Breast epithelium (tissue), 4 donors: ENCODE measurements at regions not wholly inside any gene's neighbourhood (a gene's known extent, or its start where the extent isn't known, plus 50 kb on each side); places are given as distances from the start of the nearest gene placed in this dataset.
A peak's percentile ranks its signal among the peaks of the same experiment; 100 is the strongest.
"Not testable (repeated sequence)": the region's sequence is repeated elsewhere in the genome, so short reads cannot be mapped to it uniquely, and the experiment has no call there.

Experiments
- DNase-seq, 2 donors: peaks; one replicate each; pipeline ENCODE4 v3.0.0-alpha.2; 2019; ENCODE audit warnings: low spot score in 2 of 2
- H3K27ac ChIP-seq, 2 donors: fragments of 200-600 bp; sonication (generic) in 1 of 2; one replicate each; pipeline ENCODE4 v1.5.1; 2016 to 2019; ENCODE audit warnings: mild to moderate bottlenecking in 1 of 2
- H3K27me3 ChIP-seq, 2 donors: fragments of 200-600 bp; sonication (generic) in 1 of 2; one replicate each; pipeline versions ENCODE4 v1.5.1 to v1.6.0; 2017 to 2019; ENCODE audit warnings: control low read depth in 1 of 2, mild to moderate bottlenecking in 1 of 2
- H3K36me3 ChIP-seq: fragments of 200-600 bp; one replicate; pipeline ENCODE4 v1.5.1; 2019
- H3K4me1 ChIP-seq, 2 donors: fragments of 200-600 bp; sonication (generic); one replicate each; pipeline ENCODE4 v1.5.1; 2016 to 2019; ENCODE audit warnings: control low read depth in 1 of 2
- H3K4me3 ChIP-seq, 3 donors: fragments of 200-600 bp; sonication (generic); 1 replicate in 2 of 3; 2 replicates in 1 of 3; pipeline ENCODE4 v1.5.1; 2016 to 2019; ENCODE audit warnings: mild to moderate bottlenecking in 3 of 3, moderate library complexity in 2 of 3
- H3K9me3 ChIP-seq, 2 donors: fragments of 200-600 bp; sonication (generic) in 1 of 2; one replicate each; pipeline ENCODE4 v1.5.1; 2016 to 2019; ENCODE audit warnings: control low read depth in 1 of 2
- POLR2A ChIP-seq: fragments of 450-650 bp; IDR thresholded peaks from one replicate; pipeline ENCODE4 v1.6.1; 2016; ENCODE audit warnings: antibody characterized with exemption, mild to moderate bottlenecking, moderate library complexity
- POLR2AphosphoS5 ChIP-seq, 3 donors: sonication (generic); formaldehyde crosslinking; IDR thresholded peaks; one replicate each; pipeline ENCODE4 v1.6.1; 2017; ENCODE audit warnings: antibody characterized with exemption in 3 of 3
- intact Hi-C: fragments of 100-400 bp; cut with DNase I; formaldehyde crosslinking; loops from one replicate; pipeline ENCODE4 v1.15.1; 2023; ENCODE audit warnings: low total_unique reads
- TF ChIP-seq, protein P1 (sequence below), 3 donors: fragments of 450-650 bp; IDR thresholded peaks; one replicate each; pipeline ENCODE4 v1.5.1; 2016 to 2017; ENCODE audit warnings: antibody characterized with exemption in 3 of 3, mild to moderate bottlenecking in 3 of 3, moderate library complexity in 3 of 3

DNA sequence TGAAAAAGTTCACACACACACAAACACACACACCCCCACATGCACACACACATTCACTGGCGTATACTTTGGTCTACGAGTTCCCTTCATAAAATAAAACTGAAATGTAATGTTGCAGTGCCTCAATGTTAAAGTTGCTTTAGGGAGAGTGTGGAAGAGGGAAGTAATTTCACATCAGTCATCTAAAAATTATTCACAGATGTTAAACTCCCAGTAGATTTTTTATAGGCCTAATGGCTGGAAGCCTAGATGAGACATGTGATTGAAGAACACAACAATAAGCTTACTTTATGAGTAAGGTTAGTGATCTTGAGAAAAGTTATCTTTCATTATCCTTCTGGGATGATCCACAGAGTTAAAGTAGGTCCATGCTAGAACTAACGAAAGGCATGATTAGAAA, 506.7 kb upstream of the CNTNAP5 start:
- no peak for TF ChIP-seq POLR2AphosphoS5 (IDR thresholded peaks at IDR 0.05)
- TF ChIP-seq, protein P1, sequence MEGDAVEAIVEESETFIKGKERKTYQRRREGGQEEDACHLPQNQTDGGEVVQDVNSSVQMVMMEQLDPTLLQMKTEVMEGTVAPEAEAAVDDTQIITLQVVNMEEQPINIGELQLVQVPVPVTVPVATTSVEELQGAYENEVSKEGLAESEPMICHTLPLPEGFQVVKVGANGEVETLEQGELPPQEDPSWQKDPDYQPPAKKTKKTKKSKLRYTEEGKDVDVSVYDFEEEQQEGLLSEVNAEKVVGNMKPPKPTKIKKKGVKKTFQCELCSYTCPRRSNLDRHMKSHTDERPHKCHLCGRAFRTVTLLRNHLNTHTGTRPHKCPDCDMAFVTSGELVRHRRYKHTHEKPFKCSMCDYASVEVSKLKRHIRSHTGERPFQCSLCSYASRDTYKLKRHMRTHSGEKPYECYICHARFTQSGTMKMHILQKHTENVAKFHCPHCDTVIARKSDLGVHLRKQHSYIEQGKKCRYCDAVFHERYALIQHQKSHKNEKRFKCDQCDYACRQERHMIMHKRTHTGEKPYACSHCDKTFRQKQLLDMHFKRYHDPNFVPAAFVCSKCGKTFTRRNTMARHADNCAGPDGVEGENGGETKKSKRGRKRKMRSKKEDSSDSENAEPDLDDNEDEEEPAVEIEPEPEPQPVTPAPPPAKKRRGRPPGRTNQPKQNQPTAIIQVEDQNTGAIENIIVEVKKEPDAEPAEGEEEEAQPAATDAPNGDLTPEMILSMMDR (IDR thresholded peaks at IDR 0.05): no peak
- no peak for TF ChIP-seq POLR2A
- DNase-seq: no peak
- Histone ChIP-seq H3K27ac (peak overlapping the region in 1 of 2 donors; percentile 45), H3K9me3 (no peaks in the 10 kb centered on the region), H3K36me3 (no peaks in the 10 kb centered on the region), H3K4me1 (no peaks in the 10 kb centered on the region), H3K27me3 (no peaks in the 10 kb centered on the region), H3K4me3 (no peak overlapping the region)
- intact Hi-C loops: no loop called here

DNA sequence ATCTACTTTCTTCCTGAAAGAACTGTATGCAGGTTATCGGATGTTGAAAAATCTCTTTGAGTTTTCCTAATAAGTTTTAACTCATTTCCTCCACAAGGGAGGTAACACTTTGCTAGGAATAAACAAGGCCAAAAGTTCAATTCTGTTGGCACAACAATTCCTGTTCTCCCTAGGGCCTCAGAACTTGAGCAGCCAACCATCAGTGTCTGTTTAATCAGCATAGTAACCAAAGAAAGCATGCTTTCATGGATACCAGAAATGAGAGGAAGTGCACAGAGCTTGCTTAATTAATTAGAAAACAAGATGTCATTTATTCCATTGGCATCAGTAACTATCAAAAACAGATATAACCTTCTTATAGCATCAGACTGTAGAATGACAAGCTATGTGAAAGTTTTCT, 503.2 kb upstream of the CNTNAP5 start:
- Histone ChIP-seq H3K36me3 (no peaks in the 10 kb centered on the region), H3K9me3 (no peaks in the 10 kb centered on the region), H3K4me3 (no peak overlapping the region), H3K27me3 (no peaks in the 10 kb centered on the region), H3K4me1 (no peaks in the 10 kb centered on the region), H3K27ac (no peak overlapping the region)
- no peak for DNase-seq
- TF ChIP-seq, protein P1 (IDR thresholded peaks at IDR 0.05): no peak
- TF ChIP-seq POLR2A (no peak), POLR2AphosphoS5 (IDR thresholded peaks at IDR 0.05) (no peak)
- intact Hi-C loops: no loop called here

DNA sequence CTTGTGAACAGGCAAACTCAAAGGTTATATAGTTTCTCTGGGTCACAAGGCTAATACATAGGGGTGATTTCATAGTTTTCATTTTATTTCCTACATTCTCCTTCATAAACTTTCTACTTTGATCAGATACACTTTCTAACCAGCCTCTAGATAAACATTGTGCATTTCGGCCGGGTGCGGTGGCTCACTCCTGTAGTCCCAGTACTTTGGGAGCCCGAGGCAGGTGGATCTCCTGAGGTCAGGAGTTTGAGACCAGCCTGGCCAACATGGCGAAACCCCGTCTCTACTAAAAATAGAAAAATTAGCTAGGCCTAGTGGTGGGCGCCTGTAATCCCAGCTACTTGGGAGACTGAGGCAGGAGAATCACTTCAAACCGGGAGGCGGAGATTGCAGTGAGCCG, 502.6 kb upstream of the CNTNAP5 start:
- H3K27me3 ChIP-seq, H3K27ac ChIP-seq, H3K4me3 ChIP-seq, H3K36me3 ChIP-seq, intact Hi-C loops, H3K4me1 ChIP-seq, DNase-seq, H3K9me3 ChIP-seq: not testable (repeated sequence)

DNA sequence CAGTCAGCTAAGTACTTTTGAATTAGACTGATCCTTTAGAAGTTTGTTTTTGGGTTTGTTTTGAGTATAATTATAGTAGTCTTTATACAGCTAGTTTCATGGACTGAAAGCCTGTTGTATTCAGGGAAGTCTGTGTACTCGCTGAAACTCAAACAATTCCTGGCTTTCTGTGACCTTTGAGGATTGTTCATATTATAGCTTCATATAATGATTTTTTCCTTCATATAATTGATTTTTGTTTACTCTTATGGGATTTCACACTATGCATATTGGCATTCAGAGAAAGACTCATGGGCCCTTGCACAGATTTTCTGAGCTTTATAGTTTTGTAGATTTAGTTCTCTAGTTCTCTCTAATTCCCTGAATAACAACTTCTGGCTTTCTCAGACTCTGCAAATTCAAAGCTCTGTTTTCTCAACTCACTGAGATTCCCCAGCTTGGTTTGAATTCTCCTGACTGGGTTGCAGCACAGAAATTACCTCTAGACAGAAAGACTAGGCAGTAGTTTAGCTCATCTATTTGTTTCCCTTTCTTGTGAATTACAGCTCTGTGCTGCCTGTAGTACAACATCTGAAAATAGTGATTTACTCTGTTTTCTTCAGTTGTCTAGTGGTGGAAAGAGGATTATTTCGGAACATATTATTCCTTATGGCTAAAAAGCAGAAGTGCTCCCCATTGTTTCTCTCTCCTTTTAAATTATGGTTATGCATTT, 495.9 kb upstream of the CNTNAP5 start:
- DNase-seq: no peak
- intact Hi-C loops: no loop called here
- no peaks in the 10 kb centered on the region for H3K9me3 ChIP-seq
- no peaks in the 10 kb centered on the region for H3K36me3 ChIP-seq
- no peak overlapping the region for H3K4me3 ChIP-seq
- H3K27ac ChIP-seq: no peak overlapping the region
- no peaks in the 10 kb centered on the region for H3K27me3 ChIP-seq
- no peaks in the 10 kb centered on the region for H3K4me1 ChIP-seq
- no peak for TF ChIP-seq POLR2AphosphoS5 (IDR thresholded peaks at IDR 0.05)
- TF ChIP-seq, protein P1 (IDR thresholded peaks at IDR 0.05): no peak
- no peak for TF ChIP-seq POLR2A

DNA sequence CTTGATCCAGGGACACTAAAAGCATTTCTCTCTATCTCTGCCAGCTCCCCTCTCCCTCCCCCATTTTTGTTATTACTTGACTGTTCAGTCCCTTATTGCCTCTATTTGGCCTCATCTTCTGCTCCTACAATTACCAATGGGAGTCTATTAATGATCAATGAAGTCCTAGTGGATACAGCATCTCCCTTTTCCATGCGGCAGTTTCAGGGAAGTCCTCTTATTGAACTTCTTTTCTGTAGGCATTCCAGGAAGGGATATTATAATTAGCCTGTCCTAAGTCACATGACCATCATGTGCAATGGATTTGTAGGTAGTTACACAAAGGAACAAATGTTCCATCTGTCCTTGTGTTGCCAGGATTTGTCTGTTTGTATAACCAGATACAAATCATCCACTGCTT, 495.1 kb upstream of the CNTNAP5 start:
- intact Hi-C loops: no loop called here
- H3K4me3 ChIP-seq: no peak overlapping the region
- H3K9me3 ChIP-seq: no peaks in the 10 kb centered on the region
- no peak overlapping the region for H3K27ac ChIP-seq
- H3K27me3 ChIP-seq: no peaks in the 10 kb centered on the region
- no peaks in the 10 kb centered on the region for H3K36me3 ChIP-seq
- TF ChIP-seq POLR2A: no peak
- TF ChIP-seq POLR2AphosphoS5 (IDR thresholded peaks at IDR 0.05): no peak
- TF ChIP-seq, protein P1 (IDR thresholded peaks at IDR 0.05): no peak
- DNase-seq: no peak
- H3K4me1 ChIP-seq: no peaks in the 10 kb centered on the region

DNA sequence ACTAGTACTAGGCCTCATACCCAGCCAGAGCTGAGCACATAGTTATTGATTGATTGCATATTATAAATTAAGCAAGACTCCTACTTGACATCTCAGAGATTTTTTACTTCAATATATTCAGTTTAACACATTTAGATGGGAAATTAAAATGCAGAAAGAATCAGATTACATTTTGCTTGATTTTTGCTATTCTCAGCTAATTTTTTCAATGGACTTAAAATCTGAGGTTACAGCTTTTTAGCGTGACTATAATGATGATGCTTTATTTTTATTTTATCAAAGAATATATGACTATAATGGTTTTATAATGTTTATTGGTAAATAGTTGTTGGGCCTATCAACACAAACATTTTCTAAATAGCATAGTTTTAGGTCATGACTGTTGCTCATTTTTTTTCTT, 493.0 kb upstream of the CNTNAP5 start:
- intact Hi-C loops: no loop called here
- H3K4me1 ChIP-seq: no peaks in the 10 kb centered on the region
- TF ChIP-seq, protein P1 (IDR thresholded peaks at IDR 0.05): no peak
- no peak for TF ChIP-seq POLR2AphosphoS5 (IDR thresholded peaks at IDR 0.05)
- TF ChIP-seq POLR2A: no peak
- H3K27me3 ChIP-seq: no peaks in the 10 kb centered on the region
- H3K4me3 ChIP-seq: no peak overlapping the region
- DNase-seq: no peak
- H3K9me3 ChIP-seq: no peaks in the 10 kb centered on the region
- H3K27ac ChIP-seq: no peak overlapping the region
- H3K36me3 ChIP-seq: no peaks in the 10 kb centered on the region
